ENCODE measurements at regions not wholly inside any gene's neighbourhood (a gene's known extent, or its start where the extent isn't known, plus 50 kb on each side); places are given as distances from the start of the nearest gene placed in this dataset.
"Not testable (repeated sequence)": the region's sequence is repeated elsewhere in the genome, so short reads cannot be mapped to it uniquely, and the experiment has no call there.

- Mint-ChIP-seq H3K4me3 (no peak overlapping the region), H3K27ac (no peak overlapping the region), H3K27me3 (no peaks in the 10 kb centered on the region), H3K4me1 (no peaks in the 10 kb centered on the region), H3K36me3 (no peaks in the 10 kb centered on the region), H3K9me3 (peaks cover 2% of the 10 kb centered on the region)
- DNase-seq: no peak
- CTCF ChIA-PET: no interaction called here
Observed at GRCh38 chr9:12363439-12363838, 329.7 kb upstream of the TYRP1 start.

- H3K27me3 Mint-ChIP-seq: no peaks in the 10 kb centered on the region
- DNase-seq: no peak
- CTCF ChIA-PET: no interaction called here
- no peaks in the 10 kb centered on the region for H3K36me3 Mint-ChIP-seq
- H3K9me3 Mint-ChIP-seq: peaks cover 2% of the 10 kb centered on the region
- no peak overlapping the region for H3K27ac Mint-ChIP-seq
- no peaks in the 10 kb centered on the region for H3K4me1 Mint-ChIP-seq
- H3K4me3 Mint-ChIP-seq: no peak overlapping the region
Observed at GRCh38 chr9:12368569-12368968, 324.6 kb upstream of the TYRP1 start.

- H3K4me3 Mint-ChIP-seq: no peak overlapping the region
- H3K4me1 Mint-ChIP-seq: no peaks in the 10 kb centered on the region
- CTCF ChIA-PET: no interaction called here
- H3K27ac Mint-ChIP-seq: no peak overlapping the region
- H3K36me3 Mint-ChIP-seq: no peaks in the 10 kb centered on the region
- H3K9me3 Mint-ChIP-seq: peaks cover 12% of the 10 kb centered on the region
- no peak for DNase-seq
- no peaks in the 10 kb centered on the region for H3K27me3 Mint-ChIP-seq
Observed at GRCh38 chr9:12391839-12392509, 301.2 kb upstream of the TYRP1 start.

DNA sequence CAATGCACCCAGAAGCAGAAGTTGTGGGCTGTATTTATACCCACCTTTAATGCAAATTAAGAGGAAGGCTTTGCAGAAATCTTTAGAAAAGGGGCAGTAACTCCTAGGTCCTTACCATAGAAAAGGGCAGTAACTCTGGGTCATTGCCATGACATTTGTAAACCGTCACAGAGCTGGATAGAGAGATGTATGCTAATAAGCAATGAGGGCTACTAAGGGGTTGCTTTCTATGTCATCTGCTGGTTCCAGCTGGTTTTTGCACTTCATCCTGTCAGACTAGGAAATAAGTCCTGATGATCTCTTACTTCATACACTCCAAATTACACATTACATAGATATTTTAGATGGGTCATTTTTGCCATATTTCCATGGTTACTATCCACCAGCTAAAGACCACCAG lies 299.1 kb upstream of the TYRP1 start:
- H3K27ac Mint-ChIP-seq: no peak overlapping the region
- CTCF ChIA-PET: no interaction called here
- DNase-seq: no peak
- peaks cover 17% of the 10 kb centered on the region for H3K9me3 Mint-ChIP-seq
- H3K4me3 Mint-ChIP-seq: no peak overlapping the region
- no peaks in the 10 kb centered on the region for H3K36me3 Mint-ChIP-seq
- no peaks in the 10 kb centered on the region for H3K4me1 Mint-ChIP-seq
- no peaks in the 10 kb centered on the region for H3K27me3 Mint-ChIP-seq

DNA sequence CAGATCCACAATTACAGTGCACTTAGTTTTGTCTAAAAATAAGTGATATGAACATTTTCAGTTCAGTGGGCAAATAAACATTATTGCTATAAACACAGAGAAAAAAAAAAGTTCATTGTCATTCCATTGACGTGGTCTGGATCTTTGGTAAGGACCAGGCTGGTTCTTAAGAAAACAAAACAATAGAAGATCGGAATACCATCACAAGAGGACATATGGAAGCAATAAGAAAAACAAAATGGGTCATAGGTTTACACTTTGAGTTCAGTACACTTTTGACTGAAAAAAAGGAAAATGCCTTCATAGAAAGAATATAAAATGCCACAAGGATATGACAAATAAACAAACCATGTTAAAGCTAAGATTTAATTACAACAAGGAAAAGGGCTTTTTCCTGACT lies 289.5 kb upstream of the TYRP1 start:
- Mint-ChIP-seq H3K27ac (no peak overlapping the region), H3K9me3 (peaks cover 20% of the 10 kb centered on the region), H3K4me1 (no peaks in the 10 kb centered on the region), H3K4me3 (no peak overlapping the region), H3K27me3 (no peaks in the 10 kb centered on the region), H3K36me3 (no peaks in the 10 kb centered on the region)
- DNase-seq: no peak
- CTCF ChIA-PET: no interaction called here

- H3K27ac Mint-ChIP-seq: no peak overlapping the region
- H3K4me3 Mint-ChIP-seq: no peak overlapping the region
- H3K36me3 Mint-ChIP-seq: no peaks in the 10 kb centered on the region
- H3K9me3 Mint-ChIP-seq: peaks cover 14% of the 10 kb centered on the region
- CTCF ChIA-PET: no interaction called here
- no peaks in the 10 kb centered on the region for H3K27me3 Mint-ChIP-seq
- H3K4me1 Mint-ChIP-seq: no peaks in the 10 kb centered on the region
- DNase-seq: no peak
Observed at GRCh38 chr9:12413986-12414385, 279.2 kb upstream of the TYRP1 start.

GRCh38 chr9:12414514-12414913 lies 278.7 kb upstream of the TYRP1 start:
- Mint-ChIP-seq H3K4me3 (no peak overlapping the region), H3K36me3 (no peaks in the 10 kb centered on the region), H3K27me3 (no peaks in the 10 kb centered on the region), H3K27ac (no peak overlapping the region), H3K4me1 (no peaks in the 10 kb centered on the region), H3K9me3 (peaks cover 16% of the 10 kb centered on the region)
- CTCF ChIA-PET: no interaction called here
- DNase-seq: no peak

GRCh38 chr9:12415361-12415760 lies 277.8 kb upstream of the TYRP1 start:
- DNase-seq: no peak
- no peak overlapping the region for H3K4me3 Mint-ChIP-seq
- no peaks in the 10 kb centered on the region for H3K27me3 Mint-ChIP-seq
- H3K27ac Mint-ChIP-seq: no peak overlapping the region
- CTCF ChIA-PET: no interaction called here
- peaks cover 16% of the 10 kb centered on the region for H3K9me3 Mint-ChIP-seq
- no peaks in the 10 kb centered on the region for H3K36me3 Mint-ChIP-seq
- H3K4me1 Mint-ChIP-seq: no peaks in the 10 kb centered on the region

GRCh38 chr9:12416716-12417115 lies 276.5 kb upstream of the TYRP1 start:
- H3K27ac Mint-ChIP-seq: no peak overlapping the region
- DNase-seq: no peak
- no peak overlapping the region for H3K4me3 Mint-ChIP-seq
- peaks cover 14% of the 10 kb centered on the region for H3K9me3 Mint-ChIP-seq
- H3K27me3 Mint-ChIP-seq: no peaks in the 10 kb centered on the region
- CTCF ChIA-PET: no interaction called here
- no peaks in the 10 kb centered on the region for H3K4me1 Mint-ChIP-seq
- no peaks in the 10 kb centered on the region for H3K36me3 Mint-ChIP-seq

GRCh38 chr9:12424243-12424642 lies 268.9 kb upstream of the TYRP1 start:
- H3K4me1 Mint-ChIP-seq: no peaks in the 10 kb centered on the region
- no peak overlapping the region for H3K27ac Mint-ChIP-seq
- no peaks in the 10 kb centered on the region for H3K27me3 Mint-ChIP-seq
- CTCF ChIA-PET: no interaction called here
- no peak overlapping the region for H3K4me3 Mint-ChIP-seq
- H3K36me3 Mint-ChIP-seq: no peaks in the 10 kb centered on the region
- no peak for DNase-seq
- peaks cover 4% of the 10 kb centered on the region for H3K9me3 Mint-ChIP-seq

DNA sequence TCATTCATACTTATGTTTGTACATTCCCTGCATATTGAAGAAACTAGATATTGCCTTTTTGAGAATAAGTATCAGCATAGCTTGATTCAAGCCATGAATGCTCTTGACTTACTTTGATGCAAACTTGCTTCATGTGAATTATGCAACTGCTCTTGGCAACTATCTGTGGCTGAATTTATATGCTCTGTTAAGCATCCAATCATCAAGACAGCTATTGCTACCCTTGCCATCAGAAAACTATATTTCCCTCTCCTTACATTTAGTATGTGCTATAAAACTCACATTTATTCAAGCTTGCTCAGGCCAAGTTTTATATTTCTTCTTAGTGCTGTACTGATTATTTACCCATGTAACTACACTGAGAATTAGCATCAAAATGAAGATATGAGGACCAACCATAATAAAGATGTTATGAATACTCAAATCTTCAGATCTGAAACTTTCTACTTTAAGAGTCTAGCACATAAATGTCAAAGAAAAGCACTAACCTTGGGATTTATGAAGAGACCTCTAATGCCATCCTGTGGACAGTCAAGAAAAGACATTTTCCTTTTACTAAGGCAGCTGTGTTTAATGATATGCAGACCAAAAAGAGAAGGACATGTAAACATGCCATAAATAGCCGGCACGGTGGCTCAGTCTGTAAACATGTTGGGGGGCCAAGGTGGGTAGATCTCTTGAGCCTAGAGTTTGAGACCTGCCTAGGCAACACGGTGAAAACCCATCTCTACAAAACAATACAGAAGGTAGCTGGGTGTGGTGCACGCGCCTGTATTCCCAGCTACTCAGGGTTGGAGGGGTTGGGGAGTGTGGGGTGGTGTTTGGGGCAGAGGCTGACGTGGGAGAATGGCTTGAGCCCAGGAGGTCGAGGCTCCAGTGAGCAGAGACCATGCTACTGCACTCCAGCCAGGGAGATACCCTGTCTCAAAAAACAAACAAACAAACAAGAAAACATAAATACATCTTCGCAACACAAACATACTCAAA lies 267.0 kb upstream of the TYRP1 start:
- H3K4me1 Mint-ChIP-seq: no peaks in the 10 kb centered on the region
- CTCF ChIA-PET: no interaction called here
- no peaks in the 10 kb centered on the region for H3K36me3 Mint-ChIP-seq
- H3K4me3 Mint-ChIP-seq: no peak overlapping the region
- DNase-seq: no peak
- H3K9me3 Mint-ChIP-seq: peaks cover 6% of the 10 kb centered on the region
- no peak overlapping the region for H3K27ac Mint-ChIP-seq
- H3K27me3 Mint-ChIP-seq: no peaks in the 10 kb centered on the region

DNA sequence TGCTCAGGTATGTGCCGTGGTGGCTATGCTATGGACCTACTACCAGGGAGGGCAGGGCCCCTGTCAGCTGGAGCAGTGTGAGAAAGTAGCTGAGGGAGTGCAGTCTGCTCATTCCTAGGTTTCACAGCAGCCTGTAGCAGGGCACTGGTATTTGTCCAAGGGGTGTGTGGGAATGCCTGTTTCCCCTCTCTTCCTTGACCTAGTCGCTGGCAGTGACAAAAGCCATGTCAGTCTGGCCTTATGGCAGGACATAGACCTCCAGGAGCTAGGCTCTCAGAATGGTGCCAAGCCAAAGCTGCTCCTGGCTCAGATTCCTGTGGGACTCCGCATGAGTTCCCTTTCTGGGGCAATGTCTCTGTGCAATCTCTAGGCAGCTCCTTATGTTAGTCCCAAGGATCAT lies 253.9 kb upstream of the TYRP1 start:
- CTCF ChIA-PET: no interaction called here
- Mint-ChIP-seq H3K4me1 (no peaks in the 10 kb centered on the region), H3K36me3 (no peaks in the 10 kb centered on the region), H3K9me3 (peaks cover 17% of the 10 kb centered on the region), H3K27ac (no peak overlapping the region), H3K27me3 (no peaks in the 10 kb centered on the region), H3K4me3 (no peak overlapping the region)
- no peak for DNase-seq

DNA sequence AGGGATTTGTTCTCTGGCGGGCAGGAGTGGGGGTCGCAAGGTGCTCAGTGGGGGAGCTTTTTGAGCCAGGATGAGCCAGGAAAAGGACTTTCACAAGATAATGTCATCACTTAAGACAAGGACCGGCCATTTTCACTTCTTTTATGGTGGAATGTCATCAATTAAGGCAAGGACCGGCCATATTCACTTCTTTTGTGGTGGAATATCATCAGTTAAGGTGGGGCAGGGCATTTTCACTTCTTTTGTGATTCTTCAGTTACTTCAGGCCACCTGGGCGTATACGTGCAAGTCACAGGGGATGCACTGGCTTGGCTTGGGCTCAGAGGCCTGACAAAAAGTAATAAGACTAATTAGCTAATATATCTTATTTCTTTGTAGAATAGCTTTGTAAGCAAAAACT lies 252.1 kb upstream of the TYRP1 start:
- DNase-seq, H3K4me1 Mint-ChIP-seq, H3K27me3 Mint-ChIP-seq, CTCF ChIA-PET, H3K4me3 Mint-ChIP-seq, H3K27ac Mint-ChIP-seq, H3K36me3 Mint-ChIP-seq: not testable (repeated sequence)
- H3K9me3 Mint-ChIP-seq: peaks cover 20% of the 10 kb centered on the region

DNA sequence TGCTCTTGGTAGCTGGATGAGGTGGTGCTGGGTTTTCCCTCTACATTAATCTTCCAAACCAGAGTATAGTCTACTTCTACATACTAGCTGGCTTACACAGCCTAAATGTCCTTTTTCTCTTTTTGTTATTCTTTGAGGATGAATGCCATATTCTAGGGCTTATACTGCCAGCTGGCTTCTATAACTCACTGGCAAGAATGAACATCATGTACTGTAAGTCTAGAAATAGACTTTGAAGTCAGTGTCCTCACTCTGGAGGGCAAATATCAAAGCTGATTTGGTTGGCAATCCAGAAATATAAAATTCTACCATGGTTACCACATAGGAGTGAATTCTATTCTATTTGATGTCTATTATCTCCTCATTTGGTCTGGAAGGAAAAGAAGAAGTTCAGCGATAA lies 251.7 kb upstream of the TYRP1 start:
- Mint-ChIP-seq H3K4me3 (no peak overlapping the region), H3K27ac (no peak overlapping the region)

GRCh38 chr9:12448246-12448645 lies 244.9 kb upstream of the TYRP1 start:
- no peaks in the 10 kb centered on the region for H3K36me3 Mint-ChIP-seq
- H3K4me1 Mint-ChIP-seq: no peaks in the 10 kb centered on the region
- no peaks in the 10 kb centered on the region for H3K27me3 Mint-ChIP-seq
- CTCF ChIA-PET: no interaction called here
- no peak for DNase-seq
- no peak overlapping the region for H3K4me3 Mint-ChIP-seq
- no peak overlapping the region for H3K27ac Mint-ChIP-seq
- H3K9me3 Mint-ChIP-seq: peaks cover 16% of the 10 kb centered on the region

More for the DNA sequence above, 251.7 kb upstream of the TYRP1 start:
- CTCF ChIA-PET: no interaction called here
- Mint-ChIP-seq H3K4me1 (no peaks in the 10 kb centered on the region), H3K9me3 (peaks cover 21% of the 10 kb centered on the region), H3K27me3 (no peaks in the 10 kb centered on the region), H3K36me3 (no peaks in the 10 kb centered on the region)
- DNase-seq: no peak

Data from activated naive CD4-positive, alpha-beta T cell treated with anti-CD3 and anti-CD28 coated beads, Interleukin-2, amount 10 ng/mL, durations not matched to agents 7 days and 5 days (primary cell).